Right lobe of liver (tissue), 4 donors: ENCODE measurements at regions not wholly inside any gene's neighbourhood (a gene's known extent, or its start where the extent isn't known, plus 50 kb on each side); places are given as distances from the start of the nearest gene placed in this dataset.

Experiments used
- CTCF ChIP-seq, 4 donors: fragments of 200-600 bp in 3 of 4; fragments of 450-650 bp in 1 of 4; IDR thresholded peaks; one replicate each; pipeline versions ENCODE4 v1.5.1 to v1.8.0; 2016 to 2022; ENCODE audit warnings: antibody characterized with exemption in 4 of 4, mild to moderate bottlenecking in 2 of 4
- POLR2A ChIP-seq: fragments of 450-650 bp; IDR thresholded peaks from one replicate; pipeline ENCODE4 v1.6.1; 2017; ENCODE audit warnings: antibody characterized with exemption, mild to moderate bottlenecking
- donor health status: DM: no; HTN: no; CAD: no.
- donor health status: DM: no; HTN: no; CAD: no.
- donor health status: DM: no; HTN: yes; CAD: no.

DNA sequence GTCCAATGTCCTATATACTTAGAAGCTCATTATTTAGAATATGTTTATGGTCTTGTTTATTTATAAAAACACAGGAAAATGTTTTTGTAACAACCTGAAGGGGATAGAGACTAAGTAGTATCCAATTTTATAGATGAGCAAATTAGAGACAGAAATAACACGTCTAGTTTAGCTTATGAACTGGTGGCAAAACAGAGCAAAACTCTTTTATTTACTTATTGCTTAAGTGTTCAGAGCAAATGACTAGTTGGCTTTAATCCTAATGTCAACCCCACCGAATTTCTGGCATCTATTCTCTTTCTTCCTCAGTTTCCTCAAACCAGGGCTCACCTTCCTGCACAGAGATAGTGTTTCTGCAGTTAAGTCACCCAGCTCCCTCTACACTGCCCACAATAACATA is 792.8 kb downstream of the REEP3 start:
- TF ChIP-seq CTCF (IDR thresholded peaks at IDR 0.05) (no peak), POLR2A (no peak)
